ENCODE measurements at regions not wholly inside any gene's neighbourhood (a gene's known extent, or its start where the extent isn't known, plus 50 kb on each side); places are given as distances from the start of the nearest gene placed in this dataset.

GRCh38 chr17:33512113-33512512 lies 219.0 kb upstream of the ASIC2 start:
- no peaks in the 10 kb centered on the region for H3K36me3 ChIP-seq (ENCODE audit: insufficient read depth, low read length)

GRCh38 chr17:33513769-33514168 lies 220.7 kb upstream of the ASIC2 start:
- Histone ChIP-seq H3K9me3 (ENCODE audit: insufficient read depth, low read depth, low read length) (no peaks in the 10 kb centered on the region), H3K36me3 (ENCODE audit: insufficient read depth, low read length) (no peaks in the 10 kb centered on the region), H3K27me3 (ENCODE audit: insufficient read depth, low read length, poor library complexity, severe bottlenecking) (no peaks in the 10 kb centered on the region), H4K20me1 (ENCODE audit: insufficient read depth, low read length, poor library complexity, severe bottlenecking) (no peaks in the 10 kb centered on the region), H3K9ac (ENCODE audit: low read depth, low read length, poor library complexity, severe bottlenecking) (no peak overlapping the region), H3K4me2 (ENCODE audit: low read depth, low read length, poor library complexity, severe bottlenecking) (no peak overlapping the region), H3K4me1 (ENCODE audit: insufficient read depth, low read length, poor library complexity, severe bottlenecking) (no peaks in the 10 kb centered on the region), H2AFZ (ENCODE audit: low read length) (no peak overlapping the region), H3K4me3 (ENCODE audit: low read length, poor library complexity, severe bottlenecking) (no peak overlapping the region), H3K9me2 (replicated peaks; ENCODE audit: low read depth, low read length) (no peaks in the 10 kb centered on the region), H3F3A (ENCODE audit: low read depth) (no peaks in the 10 kb centered on the region), H3K79me2 (ENCODE audit: insufficient read depth, low read length) (no peaks in the 10 kb centered on the region)
- TF ChIP-seq EZH2phosphoT487 (IDR thresholded peaks at IDR 0.05; ENCODE audit: borderline replicate concordance) (no peak), CTCF (conservative IDR thresholded peaks at IDR 0.05; ENCODE audit: low read length) (no peak)

More at GRCh38 chr17:33512113-33512512, 219.0 kb upstream of the ASIC2 start:
- no peaks in the 10 kb centered on the region for H3K9me2 ChIP-seq (replicated peaks; ENCODE audit: low read depth, low read length)
- no peak overlapping the region for H3K4me2 ChIP-seq (ENCODE audit: low read depth, low read length, poor library complexity, severe bottlenecking)
- no peak overlapping the region for H3K9ac ChIP-seq (ENCODE audit: low read depth, low read length, poor library complexity, severe bottlenecking)
- no peaks in the 10 kb centered on the region for H3K79me2 ChIP-seq (ENCODE audit: insufficient read depth, low read length)
- H2AFZ ChIP-seq (ENCODE audit: low read length) = no peak overlapping the region
- H3K4me3 ChIP-seq (ENCODE audit: low read length, poor library complexity, severe bottlenecking) = no peak overlapping the region
- H3K27me3 ChIP-seq (ENCODE audit: insufficient read depth, low read length, poor library complexity, severe bottlenecking) = no peaks in the 10 kb centered on the region
- no peaks in the 10 kb centered on the region for H3K4me1 ChIP-seq (ENCODE audit: insufficient read depth, low read length, poor library complexity, severe bottlenecking)
- TF ChIP-seq EZH2phosphoT487 (IDR thresholded peaks at IDR 0.05; ENCODE audit: borderline replicate concordance) (no peak), CTCF (conservative IDR thresholded peaks at IDR 0.05; ENCODE audit: low read length) (no peak)
- no peaks in the 10 kb centered on the region for H3F3A ChIP-seq (ENCODE audit: low read depth)
- H4K20me1 ChIP-seq (ENCODE audit: insufficient read depth, low read length, poor library complexity, severe bottlenecking) = no peaks in the 10 kb centered on the region
- no peaks in the 10 kb centered on the region for H3K9me3 ChIP-seq (ENCODE audit: insufficient read depth, low read depth, low read length)

- TF ChIP-seq CTCF (conservative IDR thresholded peaks at IDR 0.05; ENCODE audit: low read length) (no peak), EZH2phosphoT487 (IDR thresholded peaks at IDR 0.05; ENCODE audit: borderline replicate concordance) (no peak)
- H3K4me3 ChIP-seq (ENCODE audit: low read length, poor library complexity, severe bottlenecking) = no peak overlapping the region
- no peaks in the 10 kb centered on the region for H3K9me3 ChIP-seq (ENCODE audit: insufficient read depth, low read depth, low read length)
- H3K4me2 ChIP-seq (ENCODE audit: low read depth, low read length, poor library complexity, severe bottlenecking) = no peak overlapping the region
- H2AFZ ChIP-seq (ENCODE audit: low read length) = no peak overlapping the region
- H3K9me2 ChIP-seq (replicated peaks; ENCODE audit: low read depth, low read length) = no peaks in the 10 kb centered on the region
- H4K20me1 ChIP-seq (ENCODE audit: insufficient read depth, low read length, poor library complexity, severe bottlenecking) = no peaks in the 10 kb centered on the region
- H3K9ac ChIP-seq (ENCODE audit: low read depth, low read length, poor library complexity, severe bottlenecking) = no peak overlapping the region
- no peaks in the 10 kb centered on the region for H3K27me3 ChIP-seq (ENCODE audit: insufficient read depth, low read length, poor library complexity, severe bottlenecking)
- no peaks in the 10 kb centered on the region for H3K79me2 ChIP-seq (ENCODE audit: insufficient read depth, low read length)
- no peaks in the 10 kb centered on the region for H3K36me3 ChIP-seq (ENCODE audit: insufficient read depth, low read length)
- H3F3A ChIP-seq (ENCODE audit: low read depth) = no peaks in the 10 kb centered on the region
- H3K4me1 ChIP-seq (ENCODE audit: insufficient read depth, low read length, poor library complexity, severe bottlenecking) = no peaks in the 10 kb centered on the region
These were observed 221.3 kb upstream of the ASIC2 start for GRCh38 chr17:33514369-33514768.

All from Loucy (cell line).